ENCODE measurements at regions not wholly inside any gene's neighbourhood (a gene's known extent, or its start where the extent isn't known, plus 50 kb on each side); places are given as distances from the start of the nearest gene placed in this dataset.

GRCh38 chr6:54998576-54998975 is 152.0 kb downstream of the FAM83B start:
- no peak overlapping the region for H2AK5ac ChIP-seq (ENCODE audit: low read length, severe bottlenecking)
- H3K27me3 ChIP-seq (ENCODE audit: control insufficient read depth in 1 of 2, insufficient read depth in 1 of 2, low read length in 2 of 2) = no peaks in the 10 kb centered on the region
- no peak overlapping the region for H2BK120ac ChIP-seq (ENCODE audit: low read depth, low read length)
- no peak overlapping the region for H3K18ac ChIP-seq (ENCODE audit: low read depth in 1 of 2, low read length in 2 of 2)
- no peak overlapping the region for H2BK5ac ChIP-seq (ENCODE audit: low read depth, low read length, poor library complexity, severe bottlenecking)
- no peaks in the 10 kb centered on the region for H3K79me1 ChIP-seq (replicated peaks; ENCODE audit: low read length, poor library complexity, severe bottlenecking)
- no peak overlapping the region for H3K9ac ChIP-seq (ENCODE audit: low read length)
- H3K27ac ChIP-seq (ENCODE audit: low read length, poor library complexity, severe bottlenecking) = no peak overlapping the region
- WGBS = 82% methylated on average over 2 of the region's 3 CpGs
- no peak overlapping the region for H3K23ac ChIP-seq (ENCODE audit: low read length in 2 of 2)
- H2BK15ac ChIP-seq (ENCODE audit: low read depth, poor library complexity, severe bottlenecking) = no peak overlapping the region
- no peak overlapping the region for H4K8ac ChIP-seq (ENCODE audit: low read length)
- no peaks in the 10 kb centered on the region for H3K36me3 ChIP-seq (ENCODE audit: control insufficient read depth in 1 of 2, insufficient read depth in 2 of 2, low read depth in 1 of 2, low read length in 2 of 2)
- H3K4me1 ChIP-seq (ENCODE audit: control insufficient read depth, insufficient read depth, low read depth, low read length) = no peaks in the 10 kb centered on the region
- no peaks in the 10 kb centered on the region for H3K9me3 ChIP-seq (ENCODE audit: control insufficient read depth, low read length)
- no peak for DNase-seq
- no peak overlapping the region for H3K4me2 ChIP-seq (ENCODE audit: low read length, poor library complexity, severe bottlenecking)
- no peak overlapping the region for H2AFZ ChIP-seq (ENCODE audit: low read depth, low read length)
- H3K4me3 ChIP-seq (ENCODE audit: insufficient read depth in 1 of 2, low read depth in 1 of 2, low read length in 2 of 2) = no peak overlapping the region
- H3K4ac ChIP-seq (ENCODE audit: low read depth in 1 of 2, low read length in 2 of 2) = no peak overlapping the region
- H4K91ac ChIP-seq (ENCODE audit: low read length) = no peak overlapping the region
- H2BK12ac ChIP-seq (ENCODE audit: low read length in 2 of 2) = no peak overlapping the region
- H3K14ac ChIP-seq (ENCODE audit: low read length in 2 of 2) = no peak overlapping the region

GRCh38 chr6:55003719-55004430 is 157.3 kb downstream of the FAM83B start:
- H2BK120ac ChIP-seq (ENCODE audit: low read depth, low read length) = no peak overlapping the region
- no peak overlapping the region for H2BK5ac ChIP-seq (ENCODE audit: low read depth, low read length, poor library complexity, severe bottlenecking)
- H3K23ac ChIP-seq (ENCODE audit: low read length in 2 of 2) = no peak overlapping the region
- H3K9me3 ChIP-seq (ENCODE audit: control insufficient read depth, low read length) = no peaks in the 10 kb centered on the region
- no peak overlapping the region for H3K4me3 ChIP-seq (ENCODE audit: insufficient read depth in 1 of 2, low read depth in 1 of 2, low read length in 2 of 2)
- H3K4me2 ChIP-seq (ENCODE audit: low read length, poor library complexity, severe bottlenecking) = no peak overlapping the region
- no peak overlapping the region for H3K27ac ChIP-seq (ENCODE audit: low read length, poor library complexity, severe bottlenecking)
- H3K18ac ChIP-seq (ENCODE audit: low read depth in 1 of 2, low read length in 2 of 2) = no peak overlapping the region
- no peak overlapping the region for H2BK15ac ChIP-seq (ENCODE audit: low read depth, poor library complexity, severe bottlenecking)
- H2AFZ ChIP-seq (ENCODE audit: low read depth, low read length) = no peak overlapping the region
- H3K14ac ChIP-seq (ENCODE audit: low read length in 2 of 2) = no peak overlapping the region
- no peaks in the 10 kb centered on the region for H3K79me1 ChIP-seq (replicated peaks; ENCODE audit: low read length, poor library complexity, severe bottlenecking)
- no peak overlapping the region for H4K91ac ChIP-seq (ENCODE audit: low read length)
- no peak overlapping the region for H2AK5ac ChIP-seq (ENCODE audit: low read length, severe bottlenecking)
- H4K8ac ChIP-seq (ENCODE audit: low read length) = no peak overlapping the region
- no peak overlapping the region for H2BK12ac ChIP-seq (ENCODE audit: low read length in 2 of 2)
- H3K4me1 ChIP-seq (ENCODE audit: control insufficient read depth, insufficient read depth, low read depth, low read length) = no peaks in the 10 kb centered on the region
- no peaks in the 10 kb centered on the region for H3K27me3 ChIP-seq (ENCODE audit: control insufficient read depth in 1 of 2, insufficient read depth in 1 of 2, low read length in 2 of 2)
- H3K36me3 ChIP-seq (ENCODE audit: control insufficient read depth in 1 of 2, insufficient read depth in 2 of 2, low read depth in 1 of 2, low read length in 2 of 2) = no peaks in the 10 kb centered on the region
- 89% methylated on average over 1 of the region's 4 CpGs for WGBS
- no peak overlapping the region for H3K9ac ChIP-seq (ENCODE audit: low read length)
- no peak overlapping the region for H3K4ac ChIP-seq (ENCODE audit: low read depth in 1 of 2, low read length in 2 of 2)
- DNase-seq = no peak

- no peak overlapping the region for H2BK12ac ChIP-seq (ENCODE audit: low read length in 2 of 2)
- H3K4ac ChIP-seq (ENCODE audit: low read depth in 1 of 2, low read length in 2 of 2) = no peak overlapping the region
- no peak overlapping the region for H3K14ac ChIP-seq (ENCODE audit: low read length in 2 of 2)
- H2BK5ac ChIP-seq (ENCODE audit: low read depth, low read length, poor library complexity, severe bottlenecking) = no peak overlapping the region
- WGBS = 70% methylated on average over 8 of the region's 8 CpGs
- no peak overlapping the region for H3K4me3 ChIP-seq (ENCODE audit: insufficient read depth in 1 of 2, low read depth in 1 of 2, low read length in 2 of 2)
- H2AFZ ChIP-seq (ENCODE audit: low read depth, low read length) = no peak overlapping the region
- no peaks in the 10 kb centered on the region for H3K4me1 ChIP-seq (ENCODE audit: control insufficient read depth, insufficient read depth, low read depth, low read length)
- no peak overlapping the region for H4K8ac ChIP-seq (ENCODE audit: low read length)
- no peak overlapping the region for H3K27ac ChIP-seq (ENCODE audit: low read length, poor library complexity, severe bottlenecking)
- no peak overlapping the region for H2BK15ac ChIP-seq (ENCODE audit: low read depth, poor library complexity, severe bottlenecking)
- no peaks in the 10 kb centered on the region for H3K9me3 ChIP-seq (ENCODE audit: control insufficient read depth, low read length)
- H3K4me2 ChIP-seq (ENCODE audit: low read length, poor library complexity, severe bottlenecking) = no peak overlapping the region
- no peaks in the 10 kb centered on the region for H3K79me1 ChIP-seq (replicated peaks; ENCODE audit: low read length, poor library complexity, severe bottlenecking)
- H4K91ac ChIP-seq (ENCODE audit: low read length) = no peak overlapping the region
- H3K36me3 ChIP-seq (ENCODE audit: control insufficient read depth in 1 of 2, insufficient read depth in 2 of 2, low read depth in 1 of 2, low read length in 2 of 2) = no peaks in the 10 kb centered on the region
- H3K18ac ChIP-seq (ENCODE audit: low read depth in 1 of 2, low read length in 2 of 2) = no peak overlapping the region
- H3K9ac ChIP-seq (ENCODE audit: low read length) = no peak overlapping the region
- H3K27me3 ChIP-seq (ENCODE audit: control insufficient read depth in 1 of 2, insufficient read depth in 1 of 2, low read length in 2 of 2) = no peaks in the 10 kb centered on the region
- no peak for DNase-seq
- no peak overlapping the region for H3K23ac ChIP-seq (ENCODE audit: low read length in 2 of 2)
- H2BK120ac ChIP-seq (ENCODE audit: low read depth, low read length) = no peak overlapping the region
- no peak overlapping the region for H2AK5ac ChIP-seq (ENCODE audit: low read length, severe bottlenecking)
Measured at GRCh38 chr6:55009131-55009530, 162.6 kb downstream of the FAM83B start.

- Histone ChIP-seq H2BK120ac (ENCODE audit: low read depth, low read length) (no peak overlapping the region), H2AK5ac (ENCODE audit: low read length, severe bottlenecking) (no peak overlapping the region), H3K4me1 (ENCODE audit: control insufficient read depth, insufficient read depth, low read depth, low read length) (no peaks in the 10 kb centered on the region), H3K79me1 (replicated peaks; ENCODE audit: low read length, poor library complexity, severe bottlenecking) (no peaks in the 10 kb centered on the region), H3K27me3 (ENCODE audit: control insufficient read depth in 1 of 2, insufficient read depth in 1 of 2, low read length in 2 of 2) (no peaks in the 10 kb centered on the region), H3K18ac (ENCODE audit: low read depth in 1 of 2, low read length in 2 of 2) (no peak overlapping the region), H3K4me2 (ENCODE audit: low read length, poor library complexity, severe bottlenecking) (no peak overlapping the region), H2BK12ac (ENCODE audit: low read length in 2 of 2) (no peak overlapping the region), H3K36me3 (ENCODE audit: control insufficient read depth in 1 of 2, insufficient read depth in 2 of 2, low read depth in 1 of 2, low read length in 2 of 2) (no peaks in the 10 kb centered on the region), H4K91ac (ENCODE audit: low read length) (no peak overlapping the region), H3K4me3 (ENCODE audit: insufficient read depth in 1 of 2, low read depth in 1 of 2, low read length in 2 of 2) (no peak overlapping the region), H2BK5ac (ENCODE audit: low read depth, low read length, poor library complexity, severe bottlenecking) (no peak overlapping the region), H2AFZ (ENCODE audit: low read depth, low read length) (no peak overlapping the region), H3K14ac (ENCODE audit: low read length in 2 of 2) (no peak overlapping the region), H3K9me3 (ENCODE audit: control insufficient read depth, low read length) (no peaks in the 10 kb centered on the region), H2BK15ac (ENCODE audit: low read depth, poor library complexity, severe bottlenecking) (no peak overlapping the region), H3K27ac (ENCODE audit: low read length, poor library complexity, severe bottlenecking) (no peak overlapping the region), H3K23ac (ENCODE audit: low read length in 2 of 2) (no peak overlapping the region), H4K8ac (ENCODE audit: low read length) (no peak overlapping the region), H3K4ac (ENCODE audit: low read depth in 1 of 2, low read length in 2 of 2) (no peak overlapping the region), H3K9ac (ENCODE audit: low read length) (no peak overlapping the region)
- no peak for DNase-seq
- WGBS = 23% methylated on average over 2 of the region's 3 CpGs
Measured at GRCh38 chr6:55011034-55011433, 163.3 kb upstream of the HCRTR2 start.

Data from mesenchymal stem cell (in vitro differentiated cells and primary cell).